HG03457 (cell line): ENCODE measurements at regions not wholly inside any gene's neighbourhood (a gene's known extent, or its start where the extent isn't known, plus 50 kb on each side); places are given as distances from the start of the nearest gene placed in this dataset.
"Not testable (repeated sequence)": the region's sequence is repeated elsewhere in the genome, so short reads cannot be mapped to it uniquely, and the experiment has no call there.

Experiments used
- ATAC-seq: cut with Tn5 transposase; IDR thresholded peaks from one replicate; pipeline ENCODE4 v1.9.1; 2021; ENCODE audit warnings: moderate number of reproducible peaks; ENCODE audit not compliant: unreplicated experiment

DNA sequence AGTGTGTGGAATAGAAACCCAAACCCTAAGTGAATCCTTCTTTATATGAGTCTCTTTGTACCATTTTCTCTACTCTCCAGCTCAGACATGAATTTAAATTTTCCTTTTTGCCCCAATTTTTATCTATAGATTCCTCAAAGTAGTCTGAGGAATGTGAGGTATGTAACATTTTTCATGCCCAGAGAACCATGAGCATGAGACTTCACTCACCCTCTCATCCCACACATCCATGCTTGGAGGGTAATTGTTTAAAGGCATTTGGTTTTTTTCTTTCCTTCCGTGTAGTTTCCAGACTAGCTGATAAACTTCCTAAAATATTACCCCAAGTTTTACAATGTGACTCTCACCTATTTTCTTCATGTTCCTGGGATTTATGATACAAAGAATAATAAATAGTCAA, 2056.8 kb upstream of the CELF4 start:
- no peak for ATAC-seq

DNA sequence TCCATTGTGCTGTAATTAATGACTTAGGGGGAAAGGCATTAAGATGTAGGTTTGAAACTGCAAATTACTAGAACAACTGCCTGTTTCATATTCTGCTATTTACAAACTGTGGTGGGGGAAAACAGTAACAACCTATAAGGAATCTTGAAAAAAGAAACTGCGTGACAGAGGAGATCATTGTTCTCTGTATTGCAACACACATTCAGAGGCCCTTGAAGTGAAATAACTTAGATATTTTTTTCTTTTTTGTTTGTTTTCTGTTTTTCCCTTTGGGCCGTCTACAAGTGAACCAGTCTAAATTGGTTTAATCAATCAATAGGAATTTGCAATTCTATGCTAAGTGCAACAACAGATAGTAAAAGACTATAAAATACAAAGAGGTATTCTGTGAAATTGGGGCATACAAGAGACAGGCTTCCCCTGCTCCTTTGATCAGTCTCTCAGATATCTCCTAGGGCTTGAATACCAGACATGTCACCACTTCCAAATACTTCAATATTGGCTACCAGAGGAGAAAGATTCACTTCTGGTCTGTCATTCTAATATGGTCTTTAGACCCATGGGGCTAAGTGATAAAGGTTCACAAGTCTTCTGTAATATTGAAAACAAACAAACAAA, 2055.1 kb upstream of the CELF4 start:
- ATAC-seq = no peak

DNA sequence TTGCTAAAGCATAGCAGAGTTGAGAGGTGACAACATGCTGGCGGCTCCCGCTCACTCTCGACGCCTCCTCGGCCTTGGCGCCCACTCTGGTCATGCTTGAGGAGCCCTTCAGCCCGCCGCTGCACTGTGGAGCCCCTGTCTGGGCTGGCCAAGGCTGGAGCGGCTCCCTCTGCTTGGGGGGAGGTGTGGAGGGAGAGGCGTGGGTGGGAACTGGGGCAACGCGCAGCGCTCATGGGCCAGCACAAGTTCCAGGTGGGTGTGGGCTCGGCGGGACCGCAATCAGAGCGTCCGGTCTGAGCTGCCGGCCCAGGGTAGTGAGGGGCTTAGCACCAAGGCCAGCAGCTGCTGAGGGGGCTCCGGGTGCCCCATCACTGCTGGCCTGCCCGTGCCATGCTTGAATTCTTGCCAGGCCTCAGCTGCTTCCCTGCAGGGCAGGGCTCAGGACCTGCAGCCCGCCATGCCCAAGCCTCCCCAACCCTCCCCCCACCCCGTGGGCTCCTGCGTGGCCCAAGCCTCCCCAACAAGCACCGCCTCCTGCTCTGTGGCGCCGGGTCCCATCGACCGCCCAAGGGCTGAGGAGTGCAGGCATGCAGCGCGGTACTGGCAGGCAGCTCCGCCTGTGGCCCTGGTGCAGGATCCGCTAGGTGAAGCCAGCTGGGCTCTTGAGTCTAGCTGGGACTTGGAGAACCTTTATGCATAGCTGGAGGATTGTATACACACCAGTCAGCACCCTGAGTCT, 2052.8 kb upstream of the CELF4 start:
- ATAC-seq = no peak

DNA sequence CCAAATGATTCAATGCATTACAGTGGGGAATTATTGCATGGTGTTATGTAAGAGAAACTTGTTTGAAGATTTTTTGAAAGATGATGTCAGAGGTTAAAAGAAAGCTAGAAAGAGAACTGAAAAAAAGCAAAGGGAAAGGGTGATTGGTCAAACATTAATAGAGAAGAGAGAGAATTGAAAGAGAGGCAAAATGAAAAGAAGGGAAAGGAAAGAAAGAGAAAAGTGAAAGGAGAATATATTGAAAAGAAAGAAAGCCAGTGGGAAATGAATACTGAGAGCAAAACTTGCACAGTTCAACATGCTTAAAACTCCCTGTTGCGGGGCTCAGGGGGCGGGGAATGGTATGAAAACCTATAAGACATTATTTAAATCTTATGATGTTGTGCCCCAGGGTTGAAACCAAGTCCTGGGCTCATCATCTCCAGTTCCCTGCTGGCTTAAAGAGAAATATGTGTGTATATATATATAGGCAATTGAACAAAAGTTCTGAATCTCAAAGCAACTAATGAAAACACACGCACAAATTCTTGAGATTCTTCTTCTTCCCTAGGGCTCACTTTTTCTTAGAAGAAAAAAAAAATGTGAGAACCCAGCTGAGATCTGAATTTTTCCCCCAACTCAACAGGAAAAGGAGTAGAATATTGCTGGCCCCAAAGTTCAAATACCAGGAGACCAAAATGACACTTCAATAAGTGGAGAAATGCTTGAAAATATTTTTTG, 2045.9 kb upstream of the CELF4 start:
- no peak for ATAC-seq

DNA sequence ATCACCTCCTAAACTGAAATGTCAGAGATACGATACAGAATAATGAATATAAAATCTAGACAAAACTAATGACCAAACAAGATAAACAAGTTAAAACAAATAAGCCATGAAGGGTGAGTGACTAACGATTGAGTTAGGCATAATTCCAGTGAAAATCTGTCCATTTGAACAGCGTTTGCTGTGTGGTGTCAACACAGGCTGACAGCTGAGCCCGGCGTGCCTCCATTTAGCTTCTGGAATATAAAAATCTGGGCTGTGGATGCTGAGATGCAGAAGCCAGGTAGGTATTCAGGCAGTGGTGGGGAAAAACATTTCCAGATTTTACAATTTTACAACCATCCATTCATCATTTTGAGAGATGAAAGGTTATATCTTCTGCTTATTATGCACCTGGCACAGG, 2041.4 kb upstream of the CELF4 start:
- no peak for ATAC-seq

DNA sequence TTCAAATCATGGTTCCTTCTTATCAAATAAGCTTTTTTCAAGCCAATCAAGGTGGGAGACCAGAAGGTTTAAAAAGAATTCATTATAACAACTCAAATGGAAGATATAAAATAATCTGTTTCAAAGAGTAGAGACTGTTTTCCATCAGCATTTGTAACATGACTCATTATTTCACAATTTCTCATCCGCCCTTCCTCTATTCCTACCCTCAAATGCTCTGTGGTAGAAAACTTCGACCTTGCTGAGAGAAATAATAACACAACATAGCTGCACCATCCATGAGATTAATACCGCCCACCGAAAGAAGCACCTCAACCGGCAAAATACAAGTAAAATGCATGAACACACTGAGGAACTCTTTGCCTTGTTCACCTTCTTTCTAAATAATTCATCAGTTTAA, 2039.2 kb upstream of the CELF4 start:
- no peak for ATAC-seq

DNA sequence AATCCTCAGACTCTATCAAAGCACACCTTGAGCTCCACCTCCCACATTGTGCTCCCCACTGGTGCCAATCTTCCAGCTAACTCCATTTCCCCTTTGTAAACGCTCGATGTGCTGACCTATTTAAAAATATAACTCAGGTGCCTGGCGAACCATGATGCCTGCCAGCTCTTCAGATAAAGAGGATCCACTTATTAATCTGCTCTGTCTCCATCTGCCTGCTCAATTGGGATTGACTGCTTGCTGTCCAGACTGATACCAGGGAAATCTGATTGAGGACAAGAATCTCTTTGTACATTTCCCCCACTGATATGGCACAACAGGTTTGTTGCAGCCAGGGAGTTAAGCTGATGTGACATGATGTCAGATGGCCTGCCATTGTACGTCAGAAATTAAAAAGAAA, 2036.5 kb upstream of the CELF4 start:
- ATAC-seq = no peak

DNA sequence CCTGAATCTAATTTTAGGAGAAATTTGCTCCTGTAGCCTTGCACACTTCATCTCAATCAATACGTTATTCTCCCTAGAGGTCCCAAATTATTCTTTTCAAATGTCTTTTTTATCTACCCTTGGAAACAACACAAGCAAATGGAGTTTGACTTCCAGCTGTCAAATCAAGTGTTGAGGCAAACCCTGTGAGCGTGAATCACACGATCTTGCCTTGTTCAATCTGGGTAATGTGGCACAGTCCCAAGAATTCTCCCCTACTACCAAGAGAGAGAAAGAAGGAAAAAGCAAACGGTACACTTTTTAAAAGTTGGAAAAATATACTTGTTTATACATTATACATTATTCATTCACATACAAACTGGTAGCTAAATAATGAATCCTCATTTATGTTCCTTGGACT, 2035.3 kb upstream of the CELF4 start:
- ATAC-seq = no peak

DNA sequence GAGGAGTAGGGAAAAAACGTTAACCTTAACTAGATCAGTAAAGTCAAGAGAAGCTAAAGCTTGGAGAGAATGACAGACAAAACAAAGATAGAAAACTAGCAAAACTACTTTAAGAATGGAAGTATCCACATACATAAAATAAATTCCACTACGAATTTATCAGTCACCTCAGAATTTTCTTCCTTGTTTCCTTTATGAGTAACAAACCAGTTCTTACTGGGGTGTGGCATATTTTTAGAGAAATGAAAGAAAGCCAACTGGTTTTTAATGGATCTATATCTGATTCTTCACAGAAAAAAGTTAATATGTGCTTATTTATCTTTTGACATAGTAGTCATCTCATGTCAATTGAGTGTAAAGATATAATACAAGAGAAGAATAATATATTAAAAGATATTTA, 2033.7 kb upstream of the CELF4 start:
- ATAC-seq = no peak

DNA sequence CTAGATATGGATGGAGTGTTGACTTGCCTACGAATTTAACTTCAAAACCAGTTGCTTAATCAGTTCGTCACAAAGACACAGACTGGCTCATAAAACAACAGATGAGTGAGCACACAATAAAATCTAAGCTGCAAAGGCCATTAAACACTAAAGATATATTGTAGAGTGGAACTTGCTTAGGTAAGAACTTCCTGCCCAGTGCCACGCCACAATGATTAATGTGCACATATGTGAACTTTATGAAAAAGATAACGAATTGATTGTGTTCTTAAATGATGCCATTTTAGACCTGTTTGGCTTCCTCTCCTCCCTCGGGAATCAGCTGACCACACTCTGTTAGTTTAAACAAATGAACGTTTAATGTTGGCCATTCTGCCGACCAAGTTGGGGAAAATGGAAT, 2031.3 kb upstream of the CELF4 start:
- no peak for ATAC-seq

DNA sequence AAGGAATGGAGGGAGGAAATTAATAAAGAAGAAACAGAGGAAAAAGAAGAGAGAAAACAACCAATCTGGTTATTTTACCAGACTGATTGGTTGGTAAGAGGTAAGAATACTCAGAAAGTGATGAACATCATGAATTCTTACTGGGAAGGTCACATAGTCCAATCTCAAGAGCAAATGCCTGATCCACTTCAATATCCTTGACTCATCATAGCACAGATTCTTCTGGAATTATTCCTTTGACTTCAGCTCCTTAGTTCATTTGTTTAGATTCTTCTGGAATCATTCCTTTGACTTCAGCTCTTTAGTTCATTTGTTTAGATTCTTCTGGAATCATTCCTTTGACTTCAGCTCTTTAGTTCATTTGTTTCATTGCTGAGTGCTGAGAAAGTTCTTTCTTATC, 2030.6 kb upstream of the CELF4 start:
- no peak for ATAC-seq

DNA sequence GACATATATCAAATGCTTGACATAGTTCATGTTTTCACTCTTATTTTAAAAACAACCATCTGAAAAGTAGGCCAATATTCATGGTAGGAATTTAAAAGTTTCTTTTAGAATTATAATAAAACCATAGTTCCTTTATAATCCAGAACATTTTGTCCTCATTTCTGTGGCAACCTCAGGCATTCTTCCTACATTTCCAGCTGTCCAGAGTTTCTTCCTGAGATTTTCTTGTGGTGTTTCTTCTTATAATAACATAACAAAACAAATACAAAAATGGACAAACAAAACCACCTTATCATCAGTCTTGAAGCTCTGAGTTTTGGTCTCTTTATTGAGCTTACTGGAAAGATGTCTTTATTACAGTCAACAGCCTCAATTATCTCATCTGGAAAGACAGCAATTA, 2028.6 kb upstream of the CELF4 start:
- no peak for ATAC-seq

DNA sequence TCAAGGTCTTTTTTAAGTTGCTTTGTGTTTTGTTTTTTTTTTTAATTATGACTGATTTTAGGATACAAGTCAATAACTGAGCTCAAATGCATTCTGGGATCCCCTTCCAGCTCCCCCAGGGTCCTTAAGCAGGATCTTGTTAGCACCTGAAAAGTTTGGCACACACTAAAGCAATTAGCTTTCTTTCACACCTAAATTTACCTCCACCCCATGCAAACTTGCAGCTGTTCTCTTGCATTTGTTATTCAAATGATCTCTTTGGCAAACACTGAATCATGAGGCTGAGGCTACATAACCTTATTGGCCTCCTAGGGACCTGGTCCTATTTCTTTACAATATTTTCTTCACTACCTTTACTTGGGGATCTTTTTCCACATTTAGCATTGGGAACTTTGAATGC, 2026.1 kb upstream of the CELF4 start:
- ATAC-seq = no peak

DNA sequence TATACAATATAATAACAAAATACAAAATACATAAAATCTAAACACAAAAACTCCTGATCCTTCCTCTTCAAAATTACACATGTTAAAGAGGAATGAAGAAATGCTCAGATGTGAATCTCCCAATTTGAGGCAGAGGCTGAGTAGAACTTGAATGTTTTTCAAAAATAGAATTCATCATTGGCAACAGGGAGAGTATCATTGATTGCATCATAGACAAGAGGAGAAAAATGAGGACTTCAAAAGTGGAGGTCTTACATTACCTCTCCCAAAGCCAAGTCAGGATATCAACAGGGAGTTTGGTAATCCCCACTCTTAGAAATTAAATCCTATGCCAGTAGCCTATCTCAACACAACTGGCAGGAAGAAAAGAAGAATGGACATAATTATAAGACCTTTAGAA, 2023.9 kb upstream of the CELF4 start:
- ATAC-seq = no peak

DNA sequence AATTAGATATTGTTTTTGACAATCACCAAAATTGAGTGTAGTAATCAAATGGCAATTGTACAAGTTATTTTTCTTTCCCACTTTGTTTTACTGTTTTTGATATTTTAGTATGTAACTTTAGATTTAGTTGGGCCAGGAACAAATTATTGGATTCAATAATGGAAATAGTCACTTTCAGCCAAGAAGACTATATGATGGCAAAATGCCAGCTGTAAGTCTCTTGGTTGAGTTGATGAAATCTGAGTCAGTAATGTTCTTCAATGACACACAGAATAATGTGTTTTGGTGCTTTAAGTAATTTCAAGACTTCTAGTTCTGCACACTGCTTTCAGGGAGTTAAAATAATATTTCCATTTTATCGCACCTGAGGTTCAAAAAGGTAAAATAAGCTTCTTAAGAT, 2022.0 kb upstream of the CELF4 start:
- ATAC-seq = no peak

DNA sequence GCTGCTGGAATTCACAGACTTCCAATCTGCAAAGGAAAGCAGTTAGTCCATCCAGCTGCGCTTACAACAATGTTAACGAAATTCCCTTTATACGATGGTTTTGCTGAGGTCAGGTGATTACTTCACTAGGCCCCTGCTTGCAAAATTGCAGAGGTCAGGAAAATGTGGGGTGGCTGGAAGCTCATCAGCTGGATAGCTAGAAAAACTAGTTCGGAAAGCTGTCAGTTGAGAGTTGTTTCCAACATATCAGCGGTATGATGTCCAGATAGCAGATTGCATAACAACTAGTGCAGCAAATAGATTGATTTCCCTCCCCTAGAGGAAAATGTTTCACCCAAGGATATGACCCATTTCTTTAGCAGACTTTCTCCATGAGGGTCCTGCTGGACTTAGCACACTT, 2021.1 kb upstream of the CELF4 start:
- no peak for ATAC-seq

DNA sequence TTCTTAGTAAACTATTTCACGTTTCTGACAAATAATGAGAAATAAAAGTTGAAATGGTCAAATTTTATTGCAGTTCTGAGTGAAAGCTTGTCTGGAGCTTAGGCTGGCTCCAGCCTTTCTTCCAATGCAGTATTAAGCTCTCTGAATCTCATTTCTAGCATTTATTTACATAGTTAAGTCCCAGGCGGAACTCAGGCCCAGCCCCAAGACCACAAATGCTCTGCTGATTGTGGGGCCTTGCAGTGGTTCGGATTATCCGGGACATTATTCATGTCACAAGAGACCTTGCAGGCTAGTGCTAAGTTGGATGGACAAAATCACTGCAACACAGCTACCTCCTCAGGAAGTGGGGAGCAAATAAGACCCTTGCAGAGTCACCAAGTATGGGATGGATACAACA, 2009.3 kb upstream of the CELF4 start:
- no peak for ATAC-seq

DNA sequence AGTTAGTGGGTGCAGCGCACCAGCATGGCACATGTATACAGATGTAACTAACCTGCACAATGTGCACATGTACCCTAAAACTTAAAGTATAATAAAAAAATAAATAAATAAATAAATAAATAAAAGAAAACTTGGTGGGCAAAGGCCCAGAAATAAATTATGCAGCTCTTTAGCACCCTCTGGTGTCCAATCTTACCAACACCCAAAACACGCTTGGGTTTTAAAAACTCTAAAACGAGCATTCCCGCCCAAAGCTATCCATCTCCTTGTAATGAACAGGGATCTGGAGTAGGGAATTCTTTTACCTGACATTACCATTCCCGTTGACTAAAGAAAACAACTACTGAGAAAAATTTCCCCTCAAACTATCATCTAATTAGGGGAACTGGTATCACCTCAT, 2005.9 kb upstream of the CELF4 start:
- no peak for ATAC-seq

DNA sequence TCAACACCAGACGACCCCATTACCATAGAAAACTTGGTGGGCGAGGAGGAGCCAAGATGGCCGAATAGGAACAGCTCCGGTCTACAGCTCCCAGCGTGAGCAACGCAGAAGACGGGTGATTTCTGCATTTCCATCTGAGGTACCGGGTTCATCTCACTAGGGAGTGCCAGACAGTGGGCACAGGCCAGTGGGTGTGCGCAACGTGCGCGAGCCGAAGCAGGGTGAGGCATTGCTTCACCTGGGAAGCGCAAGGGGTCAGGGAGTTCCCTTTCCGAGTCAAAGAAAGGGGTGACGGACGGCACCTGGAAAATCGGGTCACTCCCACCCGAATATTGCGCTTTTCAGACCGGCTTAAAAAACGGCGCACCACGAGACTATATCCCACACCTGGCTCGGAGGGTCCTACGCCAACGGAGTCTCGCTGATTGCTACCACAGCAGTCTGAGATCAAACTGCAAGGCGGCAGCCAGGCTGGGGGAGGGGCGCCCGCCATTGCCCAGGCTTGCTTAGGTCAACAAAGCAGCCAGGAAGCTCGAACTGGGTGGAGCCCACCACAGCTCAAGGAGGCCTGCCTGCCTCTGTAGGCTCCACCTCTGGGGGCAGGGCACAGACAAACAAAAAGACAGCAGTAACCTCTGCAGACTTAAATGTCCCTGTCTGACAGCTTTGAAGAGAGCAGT, 2000.1 kb upstream of the CELF4 start:
- ATAC-seq = not testable (repeated sequence)

DNA sequence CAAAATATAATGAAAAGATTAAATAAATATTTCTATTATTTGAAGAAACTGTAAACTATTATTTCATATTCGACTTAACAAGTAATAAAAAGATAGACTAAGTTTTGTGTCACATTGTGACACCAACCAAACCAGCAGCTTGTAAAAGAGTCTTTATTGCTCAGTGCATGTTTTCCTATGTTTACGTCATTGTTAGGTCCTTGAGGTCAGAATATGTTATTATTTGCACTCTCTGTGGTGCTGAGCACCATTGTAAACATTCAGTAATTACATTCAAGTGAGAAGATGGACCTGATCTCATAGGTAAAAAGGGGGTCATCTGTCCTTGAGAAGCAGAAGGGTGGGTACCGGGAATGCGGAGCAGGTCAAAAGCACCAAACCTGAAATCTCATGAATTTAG, 1999.1 kb upstream of the CELF4 start:
- no peak for ATAC-seq

DNA sequence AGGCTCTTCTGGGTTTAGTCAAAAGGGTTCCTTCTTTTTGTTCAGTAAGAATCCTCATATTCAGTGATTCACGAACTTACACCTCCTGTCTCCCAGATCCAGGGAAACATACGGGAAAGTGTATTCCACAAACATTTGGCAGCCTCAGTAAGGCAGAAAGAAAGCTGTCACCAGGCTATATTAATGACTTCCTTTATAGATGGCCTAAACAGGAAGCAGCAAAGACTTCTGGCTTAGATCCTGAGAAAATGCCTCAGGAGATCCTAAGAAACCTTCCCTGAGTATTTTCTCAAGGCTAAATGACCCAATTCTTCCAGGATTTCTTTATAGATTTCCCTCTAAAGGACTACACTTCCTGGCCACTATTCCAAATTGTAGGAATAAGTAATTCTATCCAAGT, 1995.5 kb upstream of the CELF4 start:
- no peak for ATAC-seq

DNA sequence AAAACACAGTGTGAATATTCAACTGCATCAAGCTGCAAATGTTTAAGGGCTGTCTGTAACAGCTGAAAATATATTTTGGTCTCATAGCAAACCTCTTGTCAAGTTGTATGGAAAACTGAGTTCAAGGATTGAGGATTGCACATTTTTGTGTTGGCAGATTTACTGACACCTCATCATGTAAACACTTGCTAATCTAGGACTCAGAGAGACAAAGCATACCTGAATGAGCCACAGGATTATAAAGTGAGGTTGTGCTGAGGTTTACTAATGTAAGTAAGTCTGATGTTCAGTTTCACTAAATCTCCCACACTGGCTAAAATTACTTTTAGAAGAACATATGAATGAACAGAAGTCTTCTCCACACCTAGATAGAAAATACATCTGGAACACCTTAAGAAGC, 1993.1 kb upstream of the CELF4 start:
- ATAC-seq = no peak
